HG02798 (cell line): ENCODE measurements at regions not wholly inside any gene's neighbourhood (a gene's known extent, or its start where the extent isn't known, plus 50 kb on each side); places are given as distances from the start of the nearest gene placed in this dataset.

Experiments
- ATAC-seq: cut with Tn5 transposase; IDR thresholded peaks from one replicate; pipeline ENCODE4 v1.9.1; 2021; ENCODE audit warnings: mild to moderate bottlenecking; ENCODE audit not compliant: unreplicated experiment, poor library complexity

- no peak for ATAC-seq
These were observed 168.1 kb upstream of the NOVA1 start for GRCh38 chr14:26765768-26766520.

- ATAC-seq = no peak
These were observed 168.9 kb upstream of the NOVA1 start for GRCh38 chr14:26766726-26767125.

DNA sequence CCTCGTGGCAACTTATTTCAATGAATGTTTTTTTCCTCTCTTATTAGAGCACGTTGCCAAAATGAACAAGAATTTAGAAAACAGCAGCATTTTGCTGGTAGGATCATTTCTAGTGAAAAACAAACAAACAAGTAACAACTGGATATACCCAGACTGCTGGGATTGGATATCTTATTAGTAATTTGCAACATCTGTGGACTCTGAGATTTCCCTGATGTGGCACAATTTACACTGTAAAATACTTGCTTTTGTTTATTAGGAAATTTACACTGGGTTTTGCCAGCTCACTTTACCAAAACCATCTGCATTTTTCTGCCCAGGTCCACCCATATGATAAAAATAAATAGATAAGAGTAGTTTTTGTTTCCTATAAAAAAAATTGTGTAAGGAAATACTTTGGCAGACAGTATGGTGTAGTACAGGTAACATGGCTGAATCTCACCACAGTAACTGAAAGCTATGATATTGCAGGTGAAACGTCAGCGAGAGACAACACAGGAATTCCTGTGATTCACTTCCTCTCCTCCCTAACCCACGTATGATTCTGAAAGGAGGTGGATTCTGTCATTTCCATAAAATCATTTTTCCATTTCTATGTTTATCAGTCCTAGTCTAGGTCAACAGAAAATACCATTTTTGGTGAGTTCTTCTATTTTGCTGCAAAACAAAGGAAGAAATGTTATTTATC is 176.2 kb upstream of the NOVA1 start:
- ATAC-seq = no peak

GRCh38 chr14:26775765-26776563 is 178.1 kb upstream of the NOVA1 start:
- ATAC-seq = no peak

DNA sequence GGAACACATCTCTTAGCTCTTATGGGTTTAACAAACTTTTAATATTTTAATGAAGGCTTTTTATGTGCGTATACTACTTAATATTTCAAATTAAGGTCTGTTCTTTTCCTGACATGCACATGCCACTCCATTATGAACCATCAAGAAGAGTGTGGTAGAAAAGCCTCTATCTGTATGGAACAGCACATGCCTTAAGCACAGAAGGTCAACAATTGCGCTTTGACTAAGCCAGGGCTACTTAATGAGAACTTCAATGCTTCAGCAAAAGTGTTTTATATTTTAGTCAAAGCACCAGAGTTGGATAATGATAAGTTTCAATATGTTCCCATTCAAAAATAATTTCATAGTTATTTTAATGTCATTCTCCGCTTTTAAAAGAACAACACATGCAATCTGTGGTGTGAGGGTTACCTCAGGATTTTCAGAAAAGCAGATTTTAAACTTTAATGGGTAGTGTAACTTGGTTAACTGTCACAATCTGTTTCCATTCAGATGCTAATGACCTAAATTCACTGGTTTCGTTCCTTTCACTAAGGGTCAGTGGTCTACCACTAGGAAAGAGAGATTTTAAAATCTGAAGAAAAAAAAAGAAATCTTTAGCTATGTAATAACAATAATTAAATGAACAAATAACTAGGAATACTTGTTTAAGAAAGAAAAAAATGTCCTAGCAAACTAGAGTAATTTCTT is 193.4 kb upstream of the NOVA1 start:
- ATAC-seq = no peak

DNA sequence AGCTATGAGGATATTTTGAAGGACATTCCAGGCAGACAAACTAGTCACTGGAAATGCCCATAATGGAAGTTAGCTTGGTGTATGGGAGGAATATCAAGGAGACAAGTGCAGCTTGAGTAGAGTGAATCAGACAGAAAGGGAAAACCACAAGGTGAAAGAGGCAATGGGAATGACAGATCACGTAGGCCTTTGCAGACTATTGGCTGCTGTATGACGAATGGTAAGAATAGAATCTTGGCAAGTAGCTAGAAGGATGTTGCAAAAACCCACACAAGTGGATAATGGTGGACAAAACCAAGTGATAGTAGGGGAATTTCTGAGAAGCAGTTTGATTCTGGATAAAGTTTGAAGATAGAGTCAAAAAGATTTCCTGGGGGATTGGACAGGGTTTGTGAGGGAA is 196.9 kb upstream of the NOVA1 start:
- ATAC-seq = no peak

GRCh38 chr14:26808407-26808806 is 210.6 kb upstream of the NOVA1 start:
- ATAC-seq = no peak

DNA sequence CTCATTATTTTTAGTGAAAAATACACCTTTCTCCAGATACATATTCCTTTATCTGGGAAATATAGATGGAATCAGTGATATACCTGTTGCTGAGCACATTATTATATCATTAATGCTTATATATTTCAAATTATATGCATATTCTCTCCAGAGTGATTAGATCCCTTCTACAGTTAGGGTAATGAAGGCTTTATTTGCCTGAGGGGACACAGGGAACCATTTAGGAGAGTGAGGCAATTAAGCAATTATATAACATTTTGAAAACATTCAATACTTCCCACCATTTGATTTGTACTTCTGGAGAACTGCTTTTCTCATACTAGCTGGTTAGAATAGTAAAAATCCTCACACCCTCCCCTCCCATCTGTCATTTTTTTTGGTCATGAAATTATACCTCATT is 212.8 kb upstream of the NOVA1 start:
- no peak for ATAC-seq

DNA sequence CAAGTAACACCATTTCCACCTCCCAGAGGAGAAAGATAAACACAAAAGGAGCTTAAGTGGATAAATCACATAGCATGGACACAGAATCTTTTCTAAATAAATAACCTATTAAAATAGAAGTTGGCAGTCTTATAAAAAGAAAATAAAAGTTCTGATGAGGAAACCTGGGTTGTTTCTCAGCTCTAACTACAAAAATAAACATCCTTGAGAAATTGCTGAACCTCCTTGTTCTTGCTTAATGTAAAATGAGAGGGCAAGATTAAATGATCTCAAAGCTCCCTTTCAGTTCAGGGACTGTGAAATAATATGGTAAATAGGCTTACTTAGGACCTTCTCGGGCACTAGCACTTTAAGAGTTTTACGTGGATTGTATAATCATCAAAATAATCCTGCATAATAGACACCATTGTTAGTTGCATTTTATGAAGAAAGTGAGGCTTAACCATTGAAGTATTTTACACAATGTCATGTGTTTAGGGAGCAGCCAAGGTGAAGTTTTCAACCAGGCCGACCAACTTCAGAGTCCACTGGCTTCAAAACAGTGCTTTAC is 214.0 kb upstream of the NOVA1 start:
- no peak for ATAC-seq

DNA sequence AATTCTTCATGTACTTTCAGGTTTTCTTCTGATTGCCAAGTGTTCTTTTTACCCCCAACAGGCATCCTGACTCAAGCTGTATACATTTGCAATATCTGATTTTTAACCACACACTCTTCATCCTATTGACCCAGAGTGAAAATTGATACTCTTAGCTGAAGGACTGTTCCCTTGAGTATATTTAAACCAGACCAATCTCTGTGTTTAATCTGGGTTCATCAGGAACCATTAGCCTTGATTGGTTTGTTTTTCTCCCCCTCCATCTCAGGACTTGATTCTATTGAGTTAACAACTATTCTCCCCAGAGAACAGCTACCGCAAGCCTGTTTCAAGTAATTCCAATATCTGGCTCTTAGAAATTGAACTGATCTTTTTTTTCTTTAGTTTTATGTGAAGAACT is 222.3 kb upstream of the NOVA1 start:
- no peak for ATAC-seq

DNA sequence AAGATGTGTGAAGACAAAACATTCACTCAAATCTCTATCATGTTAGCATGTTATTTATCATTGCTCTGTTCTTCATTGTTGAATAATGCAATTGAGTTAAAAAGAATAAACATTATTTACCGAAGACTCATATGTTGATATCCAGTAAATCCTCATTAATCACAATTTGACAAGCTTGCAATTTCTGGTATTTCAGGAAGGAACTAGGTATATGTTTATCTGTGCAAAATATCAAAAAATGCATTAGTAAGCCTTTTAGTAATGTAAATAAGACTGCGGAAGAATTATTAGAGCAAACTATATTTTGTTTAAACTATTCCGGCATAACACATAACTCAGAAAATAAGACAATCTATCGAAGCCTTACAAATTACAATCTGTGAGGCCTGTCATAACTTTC is 222.7 kb upstream of the NOVA1 start:
- no peak for ATAC-seq

- no peak for ATAC-seq
These were observed 230.9 kb upstream of the NOVA1 start for GRCh38 chr14:26828741-26829140.

- no peak for ATAC-seq
These were observed 235.9 kb upstream of the NOVA1 start for GRCh38 chr14:26833621-26834176.

DNA sequence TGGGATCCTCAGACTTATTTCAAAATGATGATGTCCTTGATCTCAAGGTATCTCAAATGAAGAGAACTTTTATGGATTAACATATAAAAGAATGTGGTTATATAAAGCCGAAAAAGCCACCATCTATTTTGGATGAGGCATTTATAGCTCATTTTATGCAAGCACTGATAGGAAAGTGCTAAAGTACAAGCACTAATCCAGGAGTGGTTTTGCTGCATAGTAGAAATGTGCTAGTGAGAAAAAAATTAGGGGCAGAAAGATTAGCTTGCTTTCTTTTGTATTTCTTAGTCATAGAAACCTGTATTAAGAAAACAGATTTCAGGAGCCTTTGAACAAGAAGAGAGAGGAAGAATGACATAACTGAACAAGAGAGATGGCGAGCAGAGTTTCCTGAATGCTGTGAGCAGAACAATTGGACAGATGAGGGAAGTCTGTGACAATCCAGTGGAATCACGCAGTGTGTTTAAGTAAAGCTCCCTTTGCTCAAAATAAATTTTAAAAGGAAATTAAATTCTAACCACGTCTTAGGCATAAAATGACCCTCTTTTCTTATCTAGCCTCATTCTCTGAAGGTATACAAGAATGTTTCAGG is 238.2 kb upstream of the NOVA1 start:
- no peak for ATAC-seq

GRCh38 chr14:26839481-26839880 is 241.6 kb upstream of the NOVA1 start:
- no peak for ATAC-seq

DNA sequence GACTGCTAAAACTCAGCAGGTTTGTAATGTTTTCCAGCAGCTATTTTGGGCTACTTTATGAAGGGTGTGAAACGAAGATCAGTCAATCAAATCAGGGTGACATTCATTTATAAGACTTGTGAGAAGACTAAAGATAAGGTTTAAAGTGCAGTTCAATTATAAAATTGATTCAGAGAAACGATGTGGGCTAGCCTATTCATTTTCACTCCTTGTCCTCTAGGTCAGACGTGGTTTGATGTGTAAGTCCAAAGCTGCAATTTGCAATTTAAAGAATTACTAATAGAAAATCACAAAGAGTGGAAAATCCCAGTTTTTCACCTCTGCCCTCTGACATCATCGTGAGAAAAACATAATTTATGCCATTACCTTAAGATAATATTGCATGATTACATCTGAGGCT is 243.5 kb upstream of the NOVA1 start:
- ATAC-seq = no peak

DNA sequence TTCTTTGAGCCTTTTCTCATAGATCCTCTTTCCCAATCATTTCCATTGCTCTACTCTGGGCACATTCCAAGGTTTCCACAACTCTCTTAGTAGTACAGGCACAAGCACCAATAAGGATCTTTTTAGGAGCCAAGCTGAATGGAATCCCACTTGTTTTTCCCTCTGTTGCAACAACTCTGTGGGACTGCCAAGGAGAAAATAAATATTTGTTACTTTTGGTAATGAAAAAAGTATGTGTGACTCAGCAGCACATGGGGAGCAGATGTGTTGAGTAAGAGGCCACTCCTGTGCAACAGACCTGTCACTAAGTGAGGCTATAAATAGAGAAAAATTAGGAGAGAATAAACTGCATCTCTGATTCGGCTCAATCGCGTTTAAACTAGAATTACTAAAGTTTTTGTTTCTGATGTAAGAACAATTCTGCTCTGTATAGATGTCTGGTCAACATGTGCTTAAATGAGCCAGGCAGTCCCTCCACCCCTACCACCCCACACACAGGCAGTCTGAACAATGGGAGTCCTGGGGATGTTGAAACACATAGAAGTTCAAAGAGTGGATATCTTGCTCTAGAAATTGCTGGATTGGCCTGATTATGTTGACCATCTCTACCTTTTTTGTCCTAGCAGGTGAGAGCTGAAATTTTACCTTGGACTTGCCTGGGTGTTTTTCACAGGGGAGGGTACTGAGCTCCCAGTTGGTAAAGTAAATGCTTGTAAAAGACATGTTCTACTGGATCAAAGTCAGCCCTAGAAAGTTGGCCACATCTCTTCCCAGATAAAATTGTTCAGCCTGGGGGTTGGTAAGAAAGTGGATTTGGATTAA is 244.3 kb upstream of the NOVA1 start:
- no peak for ATAC-seq

DNA sequence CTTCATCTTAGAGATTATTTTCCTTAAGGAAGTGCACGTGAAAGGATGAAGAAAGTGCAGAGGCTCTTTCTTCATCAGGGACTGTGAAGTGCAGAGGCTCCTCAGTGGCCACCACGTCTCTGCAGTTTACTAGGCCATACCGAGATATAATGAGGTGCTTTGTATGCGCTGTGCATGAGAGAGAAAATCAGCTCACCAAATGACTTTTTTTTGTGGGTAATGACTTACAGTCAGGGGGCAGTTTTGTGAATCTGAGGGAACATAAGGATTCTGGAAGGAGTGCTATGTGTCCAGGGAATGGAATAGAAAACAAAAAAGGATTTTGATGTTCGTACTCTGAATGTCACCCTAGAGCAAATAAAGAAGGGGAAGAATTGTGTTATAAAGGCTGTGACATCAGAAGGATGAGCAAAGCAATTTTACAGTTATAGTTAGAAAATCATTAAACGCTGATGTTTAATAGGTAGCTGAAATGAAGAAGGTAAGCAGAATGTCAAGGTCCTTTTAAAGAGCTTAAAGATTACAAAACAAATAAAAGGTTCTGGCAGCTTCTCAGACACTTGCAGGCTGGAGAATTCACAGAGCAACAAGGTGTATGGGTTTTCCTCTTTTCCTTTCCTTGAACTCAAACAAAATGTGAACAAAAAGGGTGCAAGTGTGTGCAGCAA is 247.5 kb upstream of the NOVA1 start:
- no peak for ATAC-seq
